Nephron (organoid): ENCODE measurements at regions not wholly inside any gene's neighbourhood (a gene's known extent, or its start where the extent isn't known, plus 50 kb on each side); places are given as distances from the start of the nearest gene placed in this dataset.

Experiments
- H3K27ac Mint-ChIP-seq, 3 experiments: 2 replicates each; pipeline ENCODE4 v1.8.0; 2020; ENCODE audit warnings: mixed read lengths in 3 of 3, mild to moderate bottlenecking in 2 of 3, moderate library complexity in 1 of 3
- H3K27me3 Mint-ChIP-seq: 2 replicates; pipeline ENCODE4 v1.8.0; 2021; ENCODE audit warnings: low read depth, mild to moderate bottlenecking, moderate library complexity, mixed read lengths
- H3K36me3 Mint-ChIP-seq: 2 replicates; pipeline ENCODE4 v1.8.0; 2020; ENCODE audit warnings: low read depth, mixed read lengths
- H3K4me1 Mint-ChIP-seq: 2 replicates; pipeline ENCODE4 v1.8.0; 2020; ENCODE audit warnings: mixed read lengths
- H3K4me3 Mint-ChIP-seq, 3 experiments: 2 replicates each; pipeline ENCODE4 v1.8.0; 2020; ENCODE audit warnings: mild to moderate bottlenecking in 3 of 3, mixed read lengths in 3 of 3, moderate library complexity in 2 of 3
- H3K9me3 Mint-ChIP-seq: 2 replicates; pipeline ENCODE4 v1.8.0; 2020; ENCODE audit warnings: mixed read lengths
- CTCF ChIP-seq, 3 experiments: fragments of 200-600 bp; sonication (generic); IDR thresholded peaks; one replicate each; pipeline ENCODE4 v1.5.0; 2021; ENCODE audit warnings: antibody characterized with exemption in 3 of 3; ENCODE audit not compliant: unreplicated experiment in 3 of 3

- no peak overlapping the region for H3K4me3 Mint-ChIP-seq
- no peaks in the 10 kb centered on the region for H3K4me1 Mint-ChIP-seq
- peaks cover 3% of the 10 kb centered on the region for H3K9me3 Mint-ChIP-seq
- H3K27me3 Mint-ChIP-seq, result peaks cover 4% of the 10 kb centered on the region
- H3K27ac Mint-ChIP-seq, result no peak overlapping the region
- no peak for TF ChIP-seq CTCF (IDR thresholded peaks at IDR 0.05; ENCODE audit: unreplicated experiment in 3 of 3)
- no peaks in the 10 kb centered on the region for H3K36me3 Mint-ChIP-seq
Measured at GRCh38 chr5:6169660-6170059, 208.7 kb downstream of the MED10 start.

DNA sequence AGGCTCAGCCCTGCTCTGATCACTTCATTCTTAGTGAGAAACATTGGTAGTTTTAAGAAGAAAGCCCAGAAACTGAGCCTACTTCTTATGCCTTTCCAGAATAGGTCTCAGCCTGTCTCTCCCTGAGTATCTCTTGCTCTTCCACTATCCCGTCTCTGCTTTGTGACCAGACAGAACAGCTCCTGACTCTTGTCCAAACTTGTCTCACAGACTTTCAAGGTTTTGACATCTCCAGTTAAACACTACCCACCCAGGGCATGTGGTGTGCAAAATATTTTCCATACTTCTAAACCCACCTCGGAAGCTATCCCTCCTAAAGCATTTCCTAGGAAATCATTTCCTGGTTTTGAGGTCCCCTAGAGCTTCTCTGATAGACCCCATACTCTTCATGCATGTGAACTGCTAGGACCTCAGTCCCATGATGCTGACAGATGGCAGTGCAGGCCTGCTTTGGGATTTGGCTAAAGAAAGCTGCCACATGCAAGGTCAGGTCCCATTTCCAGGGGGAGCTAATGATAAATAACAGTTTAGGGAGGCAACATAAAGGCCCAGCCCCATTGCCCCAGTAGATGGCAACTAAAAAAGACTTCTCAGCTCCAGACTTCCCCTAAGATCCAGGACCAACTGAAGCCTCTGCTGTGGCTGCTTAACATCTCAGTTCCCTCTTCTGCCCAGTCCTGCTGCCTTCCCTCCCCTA, 211.5 kb downstream of the MED10 start:
- no peak overlapping the region for H3K27ac Mint-ChIP-seq
- H3K27me3 Mint-ChIP-seq, result peaks cover 4% of the 10 kb centered on the region
- no peak overlapping the region for H3K4me3 Mint-ChIP-seq
- H3K4me1 Mint-ChIP-seq, result no peaks in the 10 kb centered on the region
- peaks cover 3% of the 10 kb centered on the region for H3K9me3 Mint-ChIP-seq
- no peak for TF ChIP-seq CTCF (IDR thresholded peaks at IDR 0.05; ENCODE audit: unreplicated experiment in 3 of 3)
- no peaks in the 10 kb centered on the region for H3K36me3 Mint-ChIP-seq

DNA sequence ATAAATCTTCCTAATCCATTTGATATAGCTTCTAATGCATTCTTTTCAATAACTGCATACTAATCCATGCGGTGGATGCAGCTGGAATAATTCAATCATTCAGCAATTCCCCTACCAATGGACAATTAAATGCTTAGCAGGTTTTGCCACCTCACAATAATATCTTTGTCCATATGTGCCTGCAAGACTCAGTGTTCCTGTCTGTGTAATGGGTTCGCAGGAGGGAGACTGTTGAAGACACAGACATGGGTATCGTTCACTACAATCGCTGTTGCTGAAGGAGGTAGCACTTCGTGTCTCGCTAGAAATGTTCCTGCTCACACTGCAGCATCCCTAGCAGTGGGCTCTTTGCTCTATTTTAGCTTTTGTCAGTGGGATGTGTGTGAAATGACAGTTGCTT, 214.4 kb downstream of the MED10 start:
- Mint-ChIP-seq H3K9me3 (peaks cover under 1% of the 10 kb centered on the region), H3K36me3 (no peaks in the 10 kb centered on the region)
- TF ChIP-seq CTCF (IDR thresholded peaks at IDR 0.05; ENCODE audit: unreplicated experiment in 3 of 3), result no peak

GRCh38 chr5:6162175-6162574, 216.2 kb downstream of the MED10 start:
- Mint-ChIP-seq H3K27me3 (peaks cover 4% of the 10 kb centered on the region), H3K9me3 (no peaks in the 10 kb centered on the region), H3K27ac (no peak overlapping the region), H3K4me1 (peaks cover 5% of the 10 kb centered on the region), H3K4me3 (no peak overlapping the region), H3K36me3 (no peaks in the 10 kb centered on the region)
- no peak for TF ChIP-seq CTCF (IDR thresholded peaks at IDR 0.05; ENCODE audit: unreplicated experiment in 3 of 3)

More for the DNA sequence above, 214.4 kb downstream of the MED10 start:
- Mint-ChIP-seq H3K27me3 (peaks cover 4% of the 10 kb centered on the region), H3K27ac (no peak overlapping the region), H3K4me3 (no peak overlapping the region), H3K4me1 (peaks cover 5% of the 10 kb centered on the region)

GRCh38 chr5:6161257-6161656, 217.1 kb downstream of the MED10 start:
- Mint-ChIP-seq H3K27ac (no peak overlapping the region), H3K4me3 (no peak overlapping the region), H3K4me1 (peaks cover 5% of the 10 kb centered on the region), H3K27me3 (no peaks in the 10 kb centered on the region), H3K9me3 (no peaks in the 10 kb centered on the region), H3K36me3 (no peaks in the 10 kb centered on the region)
- TF ChIP-seq CTCF (IDR thresholded peaks at IDR 0.05; ENCODE audit: unreplicated experiment in 3 of 3), result no peak

DNA sequence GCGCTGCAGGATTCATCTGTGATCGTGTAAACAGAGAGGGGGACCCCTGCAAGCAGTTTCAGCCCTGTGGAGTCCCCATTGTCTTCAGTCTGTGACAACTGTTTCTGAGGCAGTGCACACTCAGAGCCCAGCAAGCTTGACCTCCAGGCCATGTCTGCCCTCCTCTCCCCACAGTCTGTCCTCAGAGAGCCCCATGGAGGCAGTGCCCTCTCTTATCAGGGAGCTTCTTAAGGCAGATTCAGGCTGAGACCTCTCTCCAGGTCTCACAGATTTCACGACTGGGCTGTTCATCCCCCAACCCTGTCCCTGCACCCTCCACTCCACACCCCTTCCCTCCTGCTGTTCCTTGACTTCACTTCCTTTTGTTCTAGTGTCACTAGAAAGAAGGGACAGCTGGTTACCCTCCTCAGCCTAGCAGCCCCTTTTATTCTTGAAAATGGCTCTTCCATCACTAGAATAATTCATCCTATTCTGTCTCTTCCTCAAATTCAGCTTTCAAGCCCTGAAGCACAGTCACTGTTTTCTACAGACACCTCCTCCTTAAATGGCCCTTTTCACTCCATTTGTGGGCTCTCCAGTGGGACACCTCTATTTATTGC, 218.4 kb downstream of the MED10 start:
- H3K27ac Mint-ChIP-seq, result no peak overlapping the region
- H3K27me3 Mint-ChIP-seq, result no peaks in the 10 kb centered on the region
- no peak for TF ChIP-seq CTCF (IDR thresholded peaks at IDR 0.05; ENCODE audit: unreplicated experiment in 3 of 3)
- H3K9me3 Mint-ChIP-seq, result no peaks in the 10 kb centered on the region
- no peak overlapping the region for H3K4me3 Mint-ChIP-seq
- H3K36me3 Mint-ChIP-seq, result no peaks in the 10 kb centered on the region
- H3K4me1 Mint-ChIP-seq, result peaks cover 5% of the 10 kb centered on the region
